ENCODE measurements at regions not wholly inside any gene's neighbourhood (a gene's known extent, or its start where the extent isn't known, plus 50 kb on each side); places are given as distances from the start of the nearest gene placed in this dataset.
"Not testable (repeated sequence)": the region's sequence is repeated elsewhere in the genome, so short reads cannot be mapped to it uniquely, and the experiment has no call there.

DNA sequence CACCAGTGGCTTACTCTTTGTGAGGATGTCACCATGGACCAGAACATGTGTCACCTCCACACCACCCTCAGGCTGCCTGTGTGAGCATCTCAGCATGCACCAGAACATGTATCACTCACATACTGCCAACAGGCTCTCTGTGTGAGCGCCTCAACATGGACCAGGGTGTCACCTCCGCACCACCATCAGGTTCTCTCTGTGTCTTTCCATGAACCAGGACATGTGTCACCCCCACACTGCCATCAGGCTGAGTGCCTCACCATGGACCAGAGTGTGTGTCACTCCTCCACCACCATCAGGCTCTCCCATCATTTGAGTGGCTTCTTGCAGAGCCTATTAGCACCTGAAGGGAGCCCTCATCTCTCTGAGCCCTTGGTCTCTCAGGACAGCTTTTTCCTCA lies 125.2 kb downstream of the ZNF648 start:
- TF ChIP-seq POLR2A (IDR thresholded peaks at IDR 0.05; ENCODE audit: extremely low read depth, insufficient read length) (no peak), MYC (IDR thresholded peaks at IDR 0.05; ENCODE audit: low read depth, low read length) (no peak)
- TF ChIP-seq, protein P1, sequence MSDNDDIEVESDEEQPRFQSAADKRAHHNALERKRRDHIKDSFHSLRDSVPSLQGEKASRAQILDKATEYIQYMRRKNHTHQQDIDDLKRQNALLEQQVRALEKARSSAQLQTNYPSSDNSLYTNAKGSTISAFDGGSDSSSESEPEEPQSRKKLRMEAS (IDR thresholded peaks at IDR 0.05; ENCODE audit: low read depth, low read length): no peak
- TF ChIP-seq, protein P2, sequence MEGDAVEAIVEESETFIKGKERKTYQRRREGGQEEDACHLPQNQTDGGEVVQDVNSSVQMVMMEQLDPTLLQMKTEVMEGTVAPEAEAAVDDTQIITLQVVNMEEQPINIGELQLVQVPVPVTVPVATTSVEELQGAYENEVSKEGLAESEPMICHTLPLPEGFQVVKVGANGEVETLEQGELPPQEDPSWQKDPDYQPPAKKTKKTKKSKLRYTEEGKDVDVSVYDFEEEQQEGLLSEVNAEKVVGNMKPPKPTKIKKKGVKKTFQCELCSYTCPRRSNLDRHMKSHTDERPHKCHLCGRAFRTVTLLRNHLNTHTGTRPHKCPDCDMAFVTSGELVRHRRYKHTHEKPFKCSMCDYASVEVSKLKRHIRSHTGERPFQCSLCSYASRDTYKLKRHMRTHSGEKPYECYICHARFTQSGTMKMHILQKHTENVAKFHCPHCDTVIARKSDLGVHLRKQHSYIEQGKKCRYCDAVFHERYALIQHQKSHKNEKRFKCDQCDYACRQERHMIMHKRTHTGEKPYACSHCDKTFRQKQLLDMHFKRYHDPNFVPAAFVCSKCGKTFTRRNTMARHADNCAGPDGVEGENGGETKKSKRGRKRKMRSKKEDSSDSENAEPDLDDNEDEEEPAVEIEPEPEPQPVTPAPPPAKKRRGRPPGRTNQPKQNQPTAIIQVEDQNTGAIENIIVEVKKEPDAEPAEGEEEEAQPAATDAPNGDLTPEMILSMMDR (IDR thresholded peaks at IDR 0.05; ENCODE audit: low read depth, low read length): no peak
- no peak overlapping the region for H3K4me3 ChIP-seq (ENCODE audit: low read depth, low read length)
- no peak for DNase-seq (ENCODE audit: low read depth)

DNA sequence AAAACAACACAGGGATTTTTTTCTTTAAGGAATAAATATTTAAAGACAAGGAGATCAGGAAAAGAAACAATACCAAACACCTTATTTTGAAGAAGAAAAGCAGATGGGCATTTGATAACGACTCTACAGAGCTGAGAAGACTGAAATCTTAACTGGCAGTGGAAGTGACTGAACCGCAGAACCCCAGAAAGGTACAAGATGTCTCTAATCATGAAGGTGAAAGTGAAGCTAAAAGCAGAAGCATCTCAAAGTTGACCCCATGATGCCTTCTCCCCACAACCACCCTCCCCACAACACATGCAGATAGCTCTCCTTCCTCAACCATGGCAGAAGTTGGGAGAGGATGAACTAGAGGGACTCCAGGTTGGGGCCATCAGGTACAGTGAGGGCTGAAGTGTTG lies 129.6 kb downstream of the ZNF648 start:
- TF ChIP-seq, protein P2 (IDR thresholded peaks at IDR 0.05; ENCODE audit: low read depth, low read length): no peak
- TF ChIP-seq, protein P1 (IDR thresholded peaks at IDR 0.05; ENCODE audit: low read depth, low read length): no peak
- no peak for TF ChIP-seq MYC (IDR thresholded peaks at IDR 0.05; ENCODE audit: low read depth, low read length)
- TF ChIP-seq POLR2A (IDR thresholded peaks at IDR 0.05; ENCODE audit: extremely low read depth, insufficient read length): no peak
- no peak for DNase-seq (ENCODE audit: low read depth)
- no peak overlapping the region for H3K4me3 ChIP-seq (ENCODE audit: low read depth, low read length)

DNA sequence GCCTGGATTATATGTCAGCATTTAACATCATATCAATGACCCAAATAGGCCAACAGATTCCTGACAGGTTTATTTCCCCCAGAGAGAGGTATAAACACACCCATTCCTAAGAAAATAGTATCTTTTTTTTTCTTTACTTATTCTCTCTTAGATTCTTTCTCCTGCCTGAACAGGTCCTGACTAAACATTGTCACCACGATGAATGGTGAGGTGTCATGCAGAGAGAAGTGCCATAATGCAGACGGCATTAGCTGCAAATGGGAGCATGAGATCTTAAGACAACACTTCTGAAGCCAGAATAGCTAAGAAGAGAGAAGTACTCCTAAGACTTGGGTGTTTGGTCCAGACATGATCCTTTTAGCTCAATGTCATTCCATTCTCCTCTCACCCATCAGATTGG lies 131.3 kb downstream of the ZNF648 start:
- no peak for DNase-seq (ENCODE audit: low read depth)
- TF ChIP-seq MYC (IDR thresholded peaks at IDR 0.05; ENCODE audit: low read depth, low read length): no peak
- TF ChIP-seq, protein P2 (IDR thresholded peaks at IDR 0.05; ENCODE audit: low read depth, low read length): no peak
- H3K4me3 ChIP-seq (ENCODE audit: low read depth, low read length): no peak overlapping the region

DNA sequence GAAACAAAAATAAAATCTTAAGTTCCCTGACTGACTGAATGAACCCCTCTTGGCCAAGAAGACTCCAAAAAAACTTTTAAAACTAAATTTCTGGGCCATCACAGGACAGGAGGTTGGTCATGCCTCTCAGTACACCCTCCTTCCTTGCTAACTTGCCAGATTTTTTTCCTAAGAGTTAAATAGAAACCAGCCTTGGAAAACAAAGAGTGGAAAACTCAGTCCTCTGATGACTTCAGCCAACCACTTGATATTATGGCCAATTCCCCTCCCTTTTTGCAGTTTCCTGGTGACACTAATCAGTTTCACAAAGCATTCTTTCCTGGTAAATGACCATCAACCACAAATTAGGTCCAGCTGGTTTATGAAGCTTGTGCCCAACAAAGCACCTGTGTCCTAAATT lies 134.8 kb downstream of the ZNF648 start:
- H3K4me3 ChIP-seq (ENCODE audit: low read depth, low read length): no peak overlapping the region
- DNase-seq (ENCODE audit: low read depth): no peak
- TF ChIP-seq, protein P2 (IDR thresholded peaks at IDR 0.05; ENCODE audit: low read depth, low read length): no peak
- TF ChIP-seq POLR2A (IDR thresholded peaks at IDR 0.05; ENCODE audit: extremely low read depth, insufficient read length) (no peak), MYC (IDR thresholded peaks at IDR 0.05; ENCODE audit: low read depth, low read length) (no peak)
- TF ChIP-seq, protein P1 (IDR thresholded peaks at IDR 0.05; ENCODE audit: low read depth, low read length): no peak

DNA sequence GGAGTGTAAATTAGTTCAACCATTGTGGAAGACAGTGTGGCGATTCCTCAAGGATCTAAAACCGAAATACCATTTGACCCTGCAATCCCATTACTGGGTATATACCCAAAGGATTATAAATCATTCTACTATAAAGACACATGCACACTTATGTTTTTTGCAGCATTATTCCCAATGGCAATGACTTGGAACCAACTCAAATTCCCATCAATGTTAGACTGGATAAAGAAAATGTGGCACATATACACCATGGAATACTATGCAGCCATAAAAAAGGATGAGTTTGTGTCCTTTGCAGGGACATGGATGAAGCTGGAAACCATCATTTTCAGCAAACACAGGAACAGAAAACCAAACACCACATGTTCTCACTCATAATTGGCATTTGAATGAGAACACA lies 137.5 kb downstream of the ZNF648 start:
- H3K4me3 ChIP-seq (ENCODE audit: low read depth, low read length); DNase-seq (ENCODE audit: low read depth): not testable (repeated sequence)

DNA sequence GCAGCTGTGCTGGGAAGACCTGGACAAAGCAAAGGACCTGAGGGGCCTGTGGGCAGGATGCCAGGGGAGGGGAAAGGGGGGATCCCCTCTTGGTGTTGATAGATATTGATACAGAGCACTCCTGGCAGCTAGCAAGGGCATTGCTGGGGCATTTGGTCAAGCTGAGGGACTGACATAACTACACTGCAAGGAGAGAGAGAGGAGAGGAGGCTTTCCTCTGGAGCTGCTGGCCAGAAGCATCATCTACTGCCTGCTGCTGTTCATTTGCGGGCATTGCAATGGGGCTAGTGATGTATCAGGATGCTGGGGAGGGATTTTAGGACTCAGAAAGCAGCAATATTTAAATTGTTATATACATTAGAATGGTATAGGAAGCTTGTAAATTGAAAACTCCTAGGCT lies 142.0 kb downstream of the ZNF648 start:
- no peak for DNase-seq (ENCODE audit: low read depth)
- TF ChIP-seq POLR2A (IDR thresholded peaks at IDR 0.05; ENCODE audit: extremely low read depth, insufficient read length) (no peak), MYC (IDR thresholded peaks at IDR 0.05; ENCODE audit: low read depth, low read length) (no peak)
- TF ChIP-seq, protein P1 (IDR thresholded peaks at IDR 0.05; ENCODE audit: low read depth, low read length): no peak
- TF ChIP-seq, protein P2 (IDR thresholded peaks at IDR 0.05; ENCODE audit: low read depth, low read length): peak; percentile 23

More for the DNA sequence above, 142.0 kb downstream of the ZNF648 start:
- H3K4me3 ChIP-seq (ENCODE audit: low read depth, low read length): no peak overlapping the region

All from NB4 (cell line).